Liver (tissue), 8 donors: ENCODE measurements at regions not wholly inside any gene's neighbourhood (a gene's known extent, or its start where the extent isn't known, plus 50 kb on each side); places are given as distances from the start of the nearest gene placed in this dataset.

Experiments used
- DNase-seq: peaks from one replicate; pipeline ENCODE4 v3.0.0-alpha.2; 2017; ENCODE audit warnings: low spot score
- H3K27ac ChIP-seq, 2 donors: one replicate each; pipeline ENCODE4 v1.7.0; 2013; ENCODE audit warnings: inconsistent platforms in 2 of 2, low read length in 2 of 2, control low read depth in 1 of 2, low read depth in 1 of 2, mild to moderate bottlenecking in 1 of 2
- H3K27me3 ChIP-seq, 4 donors: one replicate each; pipeline versions ENCODE4 v1.6.1 to v1.7.0; 2013; ENCODE audit warnings: low read length in 3 of 4, inconsistent platforms in 1 of 4, mild to moderate bottlenecking in 1 of 4, moderate library complexity in 1 of 4; ENCODE audit not compliant: control insufficient read depth in 4 of 4, insufficient read depth in 4 of 4
- H3K36me3 ChIP-seq, 4 donors: one replicate each; pipeline versions ENCODE4 v1.6.1 to v1.7.0; 2013; ENCODE audit warnings: low read length in 3 of 4, mild to moderate bottlenecking in 3 of 4, low read depth in 1 of 4, moderate library complexity in 1 of 4; ENCODE audit not compliant: control insufficient read depth in 4 of 4, insufficient read depth in 3 of 4
- H3K4me1 ChIP-seq, 4 donors: one replicate each; pipeline versions ENCODE4 v1.6.1 to v1.7.0; 2013; ENCODE audit warnings: low read length in 3 of 4, mild to moderate bottlenecking in 3 of 4, moderate library complexity in 1 of 4; ENCODE audit not compliant: control insufficient read depth in 4 of 4, insufficient read depth in 4 of 4
- H3K4me3 ChIP-seq, 3 donors: one replicate each; pipeline versions ENCODE4 v1.6.1 to v1.7.0; 2013; ENCODE audit warnings: low read length in 3 of 3, control low read depth in 1 of 3, low read depth in 1 of 3, mild to moderate bottlenecking in 1 of 3
- H3K9ac ChIP-seq, 2 donors: one replicate each; pipeline ENCODE4 v1.7.0; 2013; ENCODE audit warnings: low read length in 2 of 2, mild to moderate bottlenecking in 2 of 2, moderate library complexity in 2 of 2, control low read depth in 1 of 2, low read depth in 1 of 2
- H3K9me3 ChIP-seq, 4 donors: one replicate each; pipeline versions ENCODE4 v1.6.1 to v1.7.0; 2013; ENCODE audit warnings: low read length in 3 of 4; ENCODE audit not compliant: control insufficient read depth in 4 of 4
- EGR1 ChIP-seq, 2 donors: IDR thresholded peaks; 2 replicates each; pipeline ENCODE4 v1.6.1; 2016 to 2018; ENCODE audit warnings: antibody characterized with exemption in 2 of 2, low read depth in 2 of 2
- FOXA1 ChIP-seq: IDR thresholded peaks from 2 replicates; pipeline ENCODE4 v1.6.1; 2016; ENCODE audit warnings: antibody characterized with exemption
- FOXA2 ChIP-seq: IDR thresholded peaks from 2 replicates; pipeline ENCODE4 v1.6.1; 2016; ENCODE audit warnings: antibody characterized with exemption
- GABPA ChIP-seq, 2 donors: IDR thresholded peaks in 1 of 2; conservative IDR thresholded peaks in 1 of 2; 2 replicates each; pipeline ENCODE4 v1.6.1; 2016; ENCODE audit warnings: antibody characterized with exemption in 2 of 2, mild to moderate bottlenecking in 1 of 2, moderate library complexity in 1 of 2
- HNF4A ChIP-seq, 2 donors: conservative IDR thresholded peaks; 2 replicates each; pipeline ENCODE4 v1.6.1; 2016; ENCODE audit warnings: antibody characterized with exemption in 2 of 2, mild to moderate bottlenecking in 2 of 2
- HNF4G ChIP-seq: IDR thresholded peaks from 2 replicates; pipeline ENCODE4 v1.6.1; 2016; ENCODE audit warnings: antibody characterized with exemption
- JUND ChIP-seq, 2 donors: IDR thresholded peaks; 2 replicates each; pipeline ENCODE4 v1.6.1; 2016; ENCODE audit warnings: antibody characterized with exemption in 2 of 2
- NR2F2 ChIP-seq: IDR thresholded peaks from 2 replicates; pipeline ENCODE4 v1.6.1; 2016; ENCODE audit warnings: antibody characterized with exemption
- RAD21 ChIP-seq, 2 donors: IDR thresholded peaks; 2 replicates each; pipeline ENCODE4 v1.6.1; 2016; ENCODE audit warnings: antibody characterized with exemption in 2 of 2, mild to moderate bottlenecking in 2 of 2
- RXRA ChIP-seq, 2 donors: IDR thresholded peaks; 2 replicates each; pipeline ENCODE4 v1.6.1; 2017 to 2018; ENCODE audit warnings: antibody characterized with exemption in 2 of 2, mild to moderate bottlenecking in 1 of 2
- SP1 ChIP-seq: IDR thresholded peaks from 2 replicates; pipeline ENCODE4 v1.6.1; 2018; ENCODE audit warnings: antibody characterized with exemption, mild to moderate bottlenecking
- TAF1 ChIP-seq: conservative IDR thresholded peaks from 2 replicates; pipeline ENCODE4 v1.6.1; 2016; ENCODE audit warnings: antibody characterized with exemption, mild to moderate bottlenecking
- YY1 ChIP-seq: IDR thresholded peaks from 2 replicates; pipeline ENCODE4 v1.6.1; 2016; ENCODE audit warnings: antibody characterized with exemption, mild to moderate bottlenecking
- WGBS: extraction: QIAGEN DNeasy Blood & Tissue Kit; methylation state at CpG from one replicate; pipeline ENCODE4 v1.1.7; 2013; 5-methylcytosine and 5-hydroxymethylcytosine counted together
- TF ChIP-seq, protein P1 (sequence below): IDR thresholded peaks from 2 replicates; pipeline ENCODE4 v1.6.1; 2016; ENCODE audit warnings: antibody characterized with exemption
- TF ChIP-seq, protein P2 (sequence below): fragments of 150-350 bp; IDR thresholded peaks from 2 replicates; pipeline ENCODE4 v1.5.1; 2017; ENCODE audit warnings: improper control_type of control experiment, low read depth, low read length; ENCODE audit not compliant: missing input control
- TF ChIP-seq, protein P3 (sequence below): IDR thresholded peaks from 2 replicates; pipeline ENCODE4 v1.6.1; 2016; ENCODE audit warnings: antibody characterized with exemption, mild to moderate bottlenecking
- TF ChIP-seq, protein P4 (sequence below): IDR thresholded peaks from 2 replicates; pipeline ENCODE4 v1.6.1; 2016; ENCODE audit warnings: antibody characterized with exemption
- TF ChIP-seq, protein P5 (sequence below): IDR thresholded peaks from 2 replicates; pipeline ENCODE4 v1.6.1; 2016; ENCODE audit warnings: antibody characterized with exemption
- donor health status: healthy.
- donor health status: healthy.
- donor health status: healthy.
- donor health status: healthy.
- donor health status: healthy.

DNA sequence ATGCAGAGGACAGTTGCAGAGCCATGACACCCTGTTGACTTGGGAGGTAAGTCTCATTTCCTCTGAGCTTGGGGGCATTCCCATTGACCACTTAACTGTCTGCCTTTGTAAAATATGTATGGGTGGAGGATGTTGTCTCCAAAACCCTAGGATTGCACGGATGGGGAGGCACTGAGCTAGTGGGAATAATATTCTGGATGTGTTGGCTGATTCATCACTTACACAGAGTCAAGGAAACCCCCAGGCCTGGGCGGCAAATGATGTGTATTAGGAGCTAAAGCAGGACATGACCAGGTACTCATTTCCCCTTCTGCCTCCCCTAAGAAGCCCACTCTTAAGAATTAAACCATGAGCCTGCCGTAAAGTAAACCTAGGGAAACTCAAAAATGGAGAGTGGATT is 319.4 kb downstream of the VRK1 start:
- H3K36me3 ChIP-seq = no peaks in the 10 kb centered on the region
- WGBS = 74% methylated on average over 3 of the region's 3 CpGs
- H3K4me3 ChIP-seq = no peak overlapping the region
- no peak for DNase-seq
- no peak overlapping the region for H3K27ac ChIP-seq
- H3K27me3 ChIP-seq = peaks cover 2 to 7% (median 3%) of the 10 kb centered on the region in 4 donors
- H3K9me3 ChIP-seq = no peaks in the 10 kb centered on the region
- H3K9ac ChIP-seq = no peak overlapping the region
- TF ChIP-seq, protein P1, sequence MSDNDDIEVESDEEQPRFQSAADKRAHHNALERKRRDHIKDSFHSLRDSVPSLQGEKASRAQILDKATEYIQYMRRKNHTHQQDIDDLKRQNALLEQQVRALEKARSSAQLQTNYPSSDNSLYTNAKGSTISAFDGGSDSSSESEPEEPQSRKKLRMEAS = no peak
- no peak for TF ChIP-seq JUND (IDR thresholded peaks at IDR 0.05)
- no peak for TF ChIP-seq HNF4A (conservative IDR thresholded peaks at IDR 0.05)
- TF ChIP-seq RXRA (IDR thresholded peaks at IDR 0.05) = no peak
- no peak for TF ChIP-seq NR2F2
- no peak for TF ChIP-seq HNF4G
- no peak for TF ChIP-seq TAF1
- no peak for TF ChIP-seq FOXA1
- no peak for TF ChIP-seq GABPA (IDR thresholded peaks at IDR 0.05 in 1 of 2, conservative IDR thresholded peaks at IDR 0.05 in 1 of 2)
- TF ChIP-seq, protein P2, sequence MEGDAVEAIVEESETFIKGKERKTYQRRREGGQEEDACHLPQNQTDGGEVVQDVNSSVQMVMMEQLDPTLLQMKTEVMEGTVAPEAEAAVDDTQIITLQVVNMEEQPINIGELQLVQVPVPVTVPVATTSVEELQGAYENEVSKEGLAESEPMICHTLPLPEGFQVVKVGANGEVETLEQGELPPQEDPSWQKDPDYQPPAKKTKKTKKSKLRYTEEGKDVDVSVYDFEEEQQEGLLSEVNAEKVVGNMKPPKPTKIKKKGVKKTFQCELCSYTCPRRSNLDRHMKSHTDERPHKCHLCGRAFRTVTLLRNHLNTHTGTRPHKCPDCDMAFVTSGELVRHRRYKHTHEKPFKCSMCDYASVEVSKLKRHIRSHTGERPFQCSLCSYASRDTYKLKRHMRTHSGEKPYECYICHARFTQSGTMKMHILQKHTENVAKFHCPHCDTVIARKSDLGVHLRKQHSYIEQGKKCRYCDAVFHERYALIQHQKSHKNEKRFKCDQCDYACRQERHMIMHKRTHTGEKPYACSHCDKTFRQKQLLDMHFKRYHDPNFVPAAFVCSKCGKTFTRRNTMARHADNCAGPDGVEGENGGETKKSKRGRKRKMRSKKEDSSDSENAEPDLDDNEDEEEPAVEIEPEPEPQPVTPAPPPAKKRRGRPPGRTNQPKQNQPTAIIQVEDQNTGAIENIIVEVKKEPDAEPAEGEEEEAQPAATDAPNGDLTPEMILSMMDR = no peak
- TF ChIP-seq FOXA2 = no peak
- TF ChIP-seq SP1 = no peak
- TF ChIP-seq, protein P3, sequence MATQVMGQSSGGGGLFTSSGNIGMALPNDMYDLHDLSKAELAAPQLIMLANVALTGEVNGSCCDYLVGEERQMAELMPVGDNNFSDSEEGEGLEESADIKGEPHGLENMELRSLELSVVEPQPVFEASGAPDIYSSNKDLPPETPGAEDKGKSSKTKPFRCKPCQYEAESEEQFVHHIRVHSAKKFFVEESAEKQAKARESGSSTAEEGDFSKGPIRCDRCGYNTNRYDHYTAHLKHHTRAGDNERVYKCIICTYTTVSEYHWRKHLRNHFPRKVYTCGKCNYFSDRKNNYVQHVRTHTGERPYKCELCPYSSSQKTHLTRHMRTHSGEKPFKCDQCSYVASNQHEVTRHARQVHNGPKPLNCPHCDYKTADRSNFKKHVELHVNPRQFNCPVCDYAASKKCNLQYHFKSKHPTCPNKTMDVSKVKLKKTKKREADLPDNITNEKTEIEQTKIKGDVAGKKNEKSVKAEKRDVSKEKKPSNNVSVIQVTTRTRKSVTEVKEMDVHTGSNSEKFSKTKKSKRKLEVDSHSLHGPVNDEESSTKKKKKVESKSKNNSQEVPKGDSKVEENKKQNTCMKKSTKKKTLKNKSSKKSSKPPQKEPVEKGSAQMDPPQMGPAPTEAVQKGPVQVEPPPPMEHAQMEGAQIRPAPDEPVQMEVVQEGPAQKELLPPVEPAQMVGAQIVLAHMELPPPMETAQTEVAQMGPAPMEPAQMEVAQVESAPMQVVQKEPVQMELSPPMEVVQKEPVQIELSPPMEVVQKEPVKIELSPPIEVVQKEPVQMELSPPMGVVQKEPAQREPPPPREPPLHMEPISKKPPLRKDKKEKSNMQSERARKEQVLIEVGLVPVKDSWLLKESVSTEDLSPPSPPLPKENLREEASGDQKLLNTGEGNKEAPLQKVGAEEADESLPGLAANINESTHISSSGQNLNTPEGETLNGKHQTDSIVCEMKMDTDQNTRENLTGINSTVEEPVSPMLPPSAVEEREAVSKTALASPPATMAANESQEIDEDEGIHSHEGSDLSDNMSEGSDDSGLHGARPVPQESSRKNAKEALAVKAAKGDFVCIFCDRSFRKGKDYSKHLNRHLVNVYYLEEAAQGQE = no peak
- TF ChIP-seq, protein P4, sequence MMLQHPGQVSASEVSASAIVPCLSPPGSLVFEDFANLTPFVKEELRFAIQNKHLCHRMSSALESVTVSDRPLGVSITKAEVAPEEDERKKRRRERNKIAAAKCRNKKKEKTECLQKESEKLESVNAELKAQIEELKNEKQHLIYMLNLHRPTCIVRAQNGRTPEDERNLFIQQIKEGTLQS = no peak
- TF ChIP-seq RAD21 (IDR thresholded peaks at IDR 0.05) = no peak
- TF ChIP-seq YY1 = no peak
- TF ChIP-seq EGR1 (IDR thresholded peaks at IDR 0.05; ENCODE audit: low read depth in 2 of 2) = no peak
- TF ChIP-seq, protein P5, sequence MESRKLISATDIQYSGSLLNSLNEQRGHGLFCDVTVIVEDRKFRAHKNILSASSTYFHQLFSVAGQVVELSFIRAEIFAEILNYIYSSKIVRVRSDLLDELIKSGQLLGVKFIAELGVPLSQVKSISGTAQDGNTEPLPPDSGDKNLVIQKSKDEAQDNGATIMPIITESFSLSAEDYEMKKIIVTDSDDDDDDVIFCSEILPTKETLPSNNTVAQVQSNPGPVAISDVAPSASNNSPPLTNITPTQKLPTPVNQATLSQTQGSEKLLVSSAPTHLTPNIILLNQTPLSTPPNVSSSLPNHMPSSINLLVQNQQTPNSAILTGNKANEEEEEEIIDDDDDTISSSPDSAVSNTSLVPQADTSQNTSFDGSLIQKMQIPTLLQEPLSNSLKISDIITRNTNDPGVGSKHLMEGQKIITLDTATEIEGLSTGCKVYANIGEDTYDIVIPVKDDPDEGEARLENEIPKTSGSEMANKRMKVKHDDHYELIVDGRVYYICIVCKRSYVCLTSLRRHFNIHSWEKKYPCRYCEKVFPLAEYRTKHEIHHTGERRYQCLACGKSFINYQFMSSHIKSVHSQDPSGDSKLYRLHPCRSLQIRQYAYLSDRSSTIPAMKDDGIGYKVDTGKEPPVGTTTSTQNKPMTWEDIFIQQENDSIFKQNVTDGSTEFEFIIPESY = no peak
- H3K4me1 ChIP-seq = no peaks in the 10 kb centered on the region
